Parathyroid adenoma (tissue), 2 donors: ENCODE measurements at regions not wholly inside any gene's neighbourhood (a gene's known extent, or its start where the extent isn't known, plus 50 kb on each side); places are given as distances from the start of the nearest gene placed in this dataset.

Experiments
- H2AFZ ChIP-seq: fragments of 300-600 bp; sonication (generic); one replicate; pipeline ENCODE4 v1.7.0; 2017; ENCODE audit warnings: antibody characterized with exemption, mild to moderate bottlenecking
- H3K27ac ChIP-seq: fragments of 300-600 bp; sonication (generic); one replicate; pipeline ENCODE4 v1.7.0; 2017
- H3K27me3 ChIP-seq: fragments of 300-600 bp; sonication (generic); one replicate; pipeline ENCODE4 v1.7.0; 2017; ENCODE audit warnings: low read length; ENCODE audit not compliant: control insufficient read depth, insufficient read depth
- H3K36me3 ChIP-seq: fragments of 300-600 bp; sonication (generic); one replicate; pipeline ENCODE4 v1.7.0; 2017; ENCODE audit warnings: low read length; ENCODE audit not compliant: control insufficient read depth, insufficient read depth
- H3K4me1 ChIP-seq: fragments of 300-600 bp; sonication (generic); one replicate; pipeline ENCODE4 v1.7.0; 2017; ENCODE audit warnings: control low read depth
- H3K4me2 ChIP-seq: fragments of 300-600 bp; sonication (generic); one replicate; pipeline ENCODE4 v1.7.0; 2017; ENCODE audit warnings: low read length
- H3K4me3 ChIP-seq: fragments of 300-600 bp; sonication (generic); one replicate; pipeline ENCODE4 v1.7.0; 2017; ENCODE audit warnings: low read depth, low read length
- H3K79me2 ChIP-seq: fragments of 300-600 bp; sonication (generic); one replicate; pipeline ENCODE4 v1.7.0; 2017; ENCODE audit warnings: control low read depth
- H3K9ac ChIP-seq: fragments of 300-600 bp; sonication (generic); one replicate; pipeline ENCODE4 v1.7.0; 2017; ENCODE audit warnings: mild to moderate bottlenecking
- H3K9me3 ChIP-seq: fragments of 300-600 bp; sonication (generic); one replicate; pipeline ENCODE4 v1.7.0; 2017; ENCODE audit warnings: low read length; ENCODE audit not compliant: control insufficient read depth
- CTCF ChIP-seq: fragments of 300-600 bp; sonication (generic); IDR thresholded peaks from one replicate; pipeline ENCODE4 v1.7.0; 2017; ENCODE audit warnings: antibody characterized with exemption, mild to moderate bottlenecking
- donor health status: primary hyperparathyroidism.

GRCh38 chr7:41245916-41246315 is 457.0 kb downstream of the INHBA start:
- H2AFZ ChIP-seq: no peak overlapping the region
- H3K9me3 ChIP-seq: no peaks in the 10 kb centered on the region
- no peak overlapping the region for H3K4me2 ChIP-seq
- H3K4me3 ChIP-seq: no peak overlapping the region
- H3K9ac ChIP-seq: no peak overlapping the region
- no peak overlapping the region for H3K27ac ChIP-seq
- no peaks in the 10 kb centered on the region for H3K27me3 ChIP-seq
- H3K79me2 ChIP-seq: no peaks in the 10 kb centered on the region
- no peak for TF ChIP-seq CTCF
- no peaks in the 10 kb centered on the region for H3K4me1 ChIP-seq
- H3K36me3 ChIP-seq: no peaks in the 10 kb centered on the region

- Histone ChIP-seq H3K27me3 (no peaks in the 10 kb centered on the region), H3K4me1 (no peaks in the 10 kb centered on the region), H3K4me3 (no peak overlapping the region), H3K36me3 (no peaks in the 10 kb centered on the region), H2AFZ (no peak overlapping the region), H3K79me2 (no peaks in the 10 kb centered on the region), H3K9ac (no peak overlapping the region), H3K9me3 (no peaks in the 10 kb centered on the region), H3K4me2 (no peak overlapping the region), H3K27ac (no peak overlapping the region)
- no peak for TF ChIP-seq CTCF
These were observed 458.6 kb downstream of the INHBA start for GRCh38 chr7:41244246-41244645.

- Histone ChIP-seq H3K4me2 (no peak overlapping the region), H3K4me1 (peaks cover 2% of the 10 kb centered on the region), H3K4me3 (no peak overlapping the region), H3K9me3 (no peaks in the 10 kb centered on the region), H3K79me2 (no peaks in the 10 kb centered on the region), H2AFZ (no peak overlapping the region), H3K27me3 (no peaks in the 10 kb centered on the region), H3K9ac (no peak overlapping the region), H3K36me3 (no peaks in the 10 kb centered on the region), H3K27ac (no peak overlapping the region)
- TF ChIP-seq CTCF: no peak
These were observed 461.2 kb downstream of the INHBA start for GRCh38 chr7:41241641-41242040.

GRCh38 chr7:41239596-41239995 is 463.3 kb downstream of the INHBA start:
- H3K27ac ChIP-seq: no peak overlapping the region
- H2AFZ ChIP-seq: no peak overlapping the region
- peaks cover 2% of the 10 kb centered on the region for H3K4me1 ChIP-seq
- H3K9ac ChIP-seq: no peak overlapping the region
- no peak for TF ChIP-seq CTCF
- H3K4me2 ChIP-seq: no peak overlapping the region
- no peak overlapping the region for H3K4me3 ChIP-seq
- no peaks in the 10 kb centered on the region for H3K79me2 ChIP-seq
- no peaks in the 10 kb centered on the region for H3K27me3 ChIP-seq
- no peaks in the 10 kb centered on the region for H3K9me3 ChIP-seq
- H3K36me3 ChIP-seq: no peaks in the 10 kb centered on the region

- H2AFZ ChIP-seq: no peak overlapping the region
- H3K27ac ChIP-seq: no peak overlapping the region
- no peak for TF ChIP-seq CTCF
- no peaks in the 10 kb centered on the region for H3K36me3 ChIP-seq
- no peak overlapping the region for H3K4me2 ChIP-seq
- H3K9me3 ChIP-seq: no peaks in the 10 kb centered on the region
- H3K4me3 ChIP-seq: no peak overlapping the region
- H3K79me2 ChIP-seq: no peaks in the 10 kb centered on the region
- peaks cover 2% of the 10 kb centered on the region for H3K4me1 ChIP-seq
- no peak overlapping the region for H3K9ac ChIP-seq
- no peaks in the 10 kb centered on the region for H3K27me3 ChIP-seq
These were observed 464.0 kb downstream of the INHBA start for GRCh38 chr7:41238851-41239331.
